HG03103 (cell line): ENCODE measurements at regions not wholly inside any gene's neighbourhood (a gene's known extent, or its start where the extent isn't known, plus 50 kb on each side); places are given as distances from the start of the nearest gene placed in this dataset.
"Not testable (repeated sequence)": the region's sequence is repeated elsewhere in the genome, so short reads cannot be mapped to it uniquely, and the experiment has no call there.

Experiments used
- ATAC-seq: cut with Tn5 transposase; IDR thresholded peaks from one replicate; pipeline ENCODE4 v1.9.1; 2021; ENCODE audit warnings: low read depth; ENCODE audit not compliant: unreplicated experiment

- not testable (repeated sequence) for ATAC-seq
These were observed 56.2 kb upstream of the TFPI start for GRCh38 chr2:187610450-187610849.

- ATAC-seq = no peak
These were observed 58.6 kb upstream of the TFPI start for GRCh38 chr2:187612857-187613256.

GRCh38 chr2:187614756-187615155 lies 60.5 kb upstream of the TFPI start:
- ATAC-seq = no peak

GRCh38 chr2:187615364-187615763 lies 61.1 kb upstream of the TFPI start:
- ATAC-seq = no peak

- ATAC-seq = no peak
These were observed 61.7 kb upstream of the TFPI start for GRCh38 chr2:187615902-187616301.

GRCh38 chr2:187617120-187617519 lies 62.9 kb upstream of the TFPI start:
- no peak for ATAC-seq

- no peak for ATAC-seq
These were observed 63.7 kb upstream of the TFPI start for GRCh38 chr2:187617905-187618304.

GRCh38 chr2:187618813-187619212 lies 64.6 kb upstream of the TFPI start:
- ATAC-seq = no peak

- no peak for ATAC-seq
These were observed 72.9 kb upstream of the TFPI start for GRCh38 chr2:187627153-187627552.

GRCh38 chr2:187636731-187637391 lies 82.6 kb upstream of the TFPI start:
- ATAC-seq = not testable (repeated sequence)

GRCh38 chr2:187637392-187637740 lies 83.1 kb upstream of the TFPI start:
- not testable (repeated sequence) for ATAC-seq

- ATAC-seq = not testable (repeated sequence)
These were observed 83.5 kb upstream of the TFPI start for GRCh38 chr2:187637771-187638170.

- no peak for ATAC-seq
These were observed 84.6 kb upstream of the TFPI start for GRCh38 chr2:187638840-187639239.

- no peak for ATAC-seq
These were observed 86.8 kb upstream of the TFPI start for GRCh38 chr2:187640926-187641510.

- no peak for ATAC-seq
These were observed 88.3 kb upstream of the TFPI start for GRCh38 chr2:187642498-187642897.

GRCh38 chr2:187644486-187644885 lies 90.3 kb upstream of the TFPI start:
- ATAC-seq = no peak

GRCh38 chr2:187644981-187645380 lies 90.7 kb upstream of the TFPI start:
- no peak for ATAC-seq

GRCh38 chr2:187646556-187646955 lies 92.3 kb upstream of the TFPI start:
- ATAC-seq = no peak

GRCh38 chr2:187654535-187654934 lies 100.3 kb upstream of the TFPI start:
- no peak for ATAC-seq

- ATAC-seq = no peak
These were observed 100.8 kb upstream of the TFPI start for GRCh38 chr2:187655001-187655400.

- no peak for ATAC-seq
These were observed 101.9 kb upstream of the TFPI start for GRCh38 chr2:187656123-187656522.

- no peak for ATAC-seq
These were observed 104.8 kb upstream of the TFPI start for GRCh38 chr2:187658952-187659525.
